ENCODE measurements at regions not wholly inside any gene's neighbourhood (a gene's known extent, or its start where the extent isn't known, plus 50 kb on each side); places are given as distances from the start of the nearest gene placed in this dataset.

- WGBS, 5 donors, result 57 to 72% (median 65%) methylated on average over 3 of the region's 3 CpGs
- peak in 1 of 2 donors; percentile 38 for DNase-seq
- TF ChIP-seq EP300 (IDR thresholded peaks at IDR 0.05), result no peak
- TF ChIP-seq POLR2AphosphoS5 (IDR thresholded peaks at IDR 0.05), result no peak
- TF ChIP-seq CTCF (IDR thresholded peaks at IDR 0.05), result no peak
- TF ChIP-seq POLR2A (IDR thresholded peaks at IDR 0.05), result no peak
- Histone ChIP-seq H3K9me3 (no peaks in the 10 kb centered on the region), H3K27ac (no peak overlapping the region), H3K4me1 (peaks cover 0 to 11% (median 6%) of the 10 kb centered on the region in 4 donors), H3K4me3 (no peak overlapping the region), H3K27me3 (no peaks in the 10 kb centered on the region), H3K36me3 (no peaks in the 10 kb centered on the region)
- intact Hi-C loops (cut with DNase I; ENCODE audit: low total_unique reads), result no loop called here
Observed at GRCh38 chr5:54803471-54804011, 181.9 kb downstream of the ESM1 start.

DNA sequence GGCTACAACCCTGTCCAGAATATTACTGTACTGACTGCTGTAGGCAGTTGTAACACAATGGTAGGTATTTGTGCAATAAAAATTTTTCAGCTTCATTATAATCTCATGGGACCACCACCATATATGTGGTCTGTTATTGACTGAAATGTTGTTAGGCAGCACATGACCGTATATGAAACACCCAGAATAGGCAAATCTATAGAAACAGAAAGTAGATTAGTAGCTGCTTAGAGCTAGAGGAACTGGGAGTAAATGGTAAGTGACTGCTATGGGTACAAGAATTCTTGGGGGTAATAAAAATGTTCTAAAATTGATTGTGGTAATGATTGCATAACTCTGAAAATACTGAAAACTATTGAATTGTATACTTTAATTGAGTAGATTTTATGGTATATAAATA, 185.7 kb downstream of the ESM1 start:
- intact Hi-C loops (cut with DNase I; ENCODE audit: low total_unique reads), result no loop called here
- no peak for DNase-seq
- no peak overlapping the region for H3K4me3 ChIP-seq
- H3K36me3 ChIP-seq, result no peaks in the 10 kb centered on the region
- no peaks in the 10 kb centered on the region for H3K9me3 ChIP-seq
- H3K27ac ChIP-seq, result no peak overlapping the region
- H3K27me3 ChIP-seq, result no peaks in the 10 kb centered on the region
- H3K4me1 ChIP-seq, result peaks cover 0 to 10% (median 5%) of the 10 kb centered on the region in 4 donors
- WGBS, 5 donors, result 76 to 94% (median 90%) methylated on average over 1 of the region's 1 CpG
- no peak for TF ChIP-seq EP300 (IDR thresholded peaks at IDR 0.05)
- TF ChIP-seq POLR2A (IDR thresholded peaks at IDR 0.05), result no peak
- TF ChIP-seq POLR2AphosphoS5 (IDR thresholded peaks at IDR 0.05), result no peak
- TF ChIP-seq CTCF (IDR thresholded peaks at IDR 0.05), result no peak

DNA sequence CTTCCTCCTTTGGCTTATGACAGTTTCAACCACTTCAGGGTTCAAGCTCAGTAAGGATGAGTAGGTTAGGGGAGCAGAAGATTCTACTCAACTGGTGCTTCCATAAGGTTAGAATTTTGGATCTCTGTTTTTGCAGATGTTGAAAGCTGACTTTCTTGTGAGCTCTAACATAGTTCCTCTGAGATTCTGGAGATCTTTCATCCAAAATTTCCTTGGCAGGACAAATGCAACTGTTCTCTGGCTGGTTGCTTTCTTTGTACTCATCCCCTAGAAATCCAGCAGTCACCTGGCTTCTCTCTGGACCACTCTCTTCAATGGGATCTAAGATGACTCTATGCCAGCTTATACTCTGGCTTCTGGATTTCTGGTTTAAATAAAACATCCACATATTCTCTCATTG, 189.6 kb downstream of the ESM1 start:
- DNase-seq, result no peak

DNA sequence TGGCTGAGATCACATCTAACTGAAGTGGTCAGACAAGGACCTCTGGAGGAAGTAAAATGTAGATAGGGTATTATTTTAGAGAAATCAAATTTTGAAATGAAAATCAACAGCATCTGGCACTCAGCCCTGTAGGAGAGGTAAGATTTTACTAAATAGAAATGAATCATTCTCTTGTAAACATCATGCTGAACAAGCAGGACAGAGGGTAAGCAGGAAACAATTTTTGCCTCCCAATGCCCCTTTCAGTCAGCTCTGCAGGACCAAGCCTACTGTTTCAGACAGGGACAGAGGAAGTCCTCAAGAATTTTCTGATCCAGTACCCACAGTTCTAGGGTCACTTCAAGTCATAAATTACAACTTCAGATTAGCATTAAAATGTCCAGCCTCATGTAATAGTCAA, 190.1 kb downstream of the ESM1 start:
- Histone ChIP-seq H3K4me3 (no peak overlapping the region), H3K27me3 (no peaks in the 10 kb centered on the region), H3K36me3 (no peaks in the 10 kb centered on the region), H3K4me1 (peaks cover 12 to 33% (median 19%) of the 10 kb centered on the region in 4 donors), H3K27ac (peak overlapping the region in 2 of 5 donors; percentile 11 to 33), H3K9me3 (no peaks in the 10 kb centered on the region)
- intact Hi-C loops (cut with DNase I; ENCODE audit: low total_unique reads), result no loop called here
- no peak for DNase-seq
- TF ChIP-seq EP300 (IDR thresholded peaks at IDR 0.05), result no peak
- TF ChIP-seq POLR2AphosphoS5 (IDR thresholded peaks at IDR 0.05), result no peak
- TF ChIP-seq CTCF (IDR thresholded peaks at IDR 0.05), result no peak
- TF ChIP-seq POLR2A (IDR thresholded peaks at IDR 0.05), result no peak

More for the DNA sequence above, 189.6 kb downstream of the ESM1 start:
- intact Hi-C loops (cut with DNase I; ENCODE audit: low total_unique reads), result no loop called here
- TF ChIP-seq POLR2AphosphoS5 (IDR thresholded peaks at IDR 0.05), result no peak
- no peak for TF ChIP-seq EP300 (IDR thresholded peaks at IDR 0.05)
- TF ChIP-seq CTCF (IDR thresholded peaks at IDR 0.05), result no peak
- no peak for TF ChIP-seq POLR2A (IDR thresholded peaks at IDR 0.05)
- H3K36me3 ChIP-seq, result no peaks in the 10 kb centered on the region
- H3K27ac ChIP-seq, result peak overlapping the region in 1 of 5 donors; percentile 33
- H3K27me3 ChIP-seq, result no peaks in the 10 kb centered on the region
- H3K4me3 ChIP-seq, result no peak overlapping the region
- H3K9me3 ChIP-seq, result no peaks in the 10 kb centered on the region
- peaks cover 12 to 33% (median 19%) of the 10 kb centered on the region in 4 donors for H3K4me1 ChIP-seq

Measured in stomach (tissue), 8 donors.